ENCODE measurements at regions not wholly inside any gene's neighbourhood (a gene's known extent, or its start where the extent isn't known, plus 50 kb on each side); places are given as distances from the start of the nearest gene placed in this dataset.

DNA sequence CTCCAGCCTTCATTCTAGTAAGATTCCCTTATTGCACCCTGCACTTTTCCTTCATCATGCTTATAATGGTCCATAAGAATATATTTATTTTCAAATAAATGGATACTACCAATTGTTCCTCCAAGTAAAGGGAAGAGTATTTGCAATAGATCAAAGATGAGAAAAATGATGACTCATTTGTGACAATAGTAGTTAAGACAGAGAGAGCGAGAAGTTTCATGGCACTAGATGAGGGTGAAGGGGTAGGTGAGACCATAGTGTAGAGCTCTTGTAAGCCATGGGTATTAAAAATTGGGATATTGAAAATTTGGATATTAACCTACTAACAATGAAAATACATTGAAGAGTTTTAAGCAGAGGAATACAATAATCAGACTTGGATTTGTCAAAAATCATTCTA is 404.6 kb downstream of the EFNA5 start:
- no peak for TF ChIP-seq GATA3 (IDR thresholded peaks at IDR 0.05; ENCODE audit: low read depth, low read length)
- no peak for TF ChIP-seq GATA2 (IDR thresholded peaks at IDR 0.05; ENCODE audit: low read depth, low read length)
